Esophagus mucosa (tissue), 1 donor: ENCODE measurements at regions not wholly inside any gene's neighbourhood (a gene's known extent, or its start where the extent isn't known, plus 50 kb on each side); places are given as distances from the start of the nearest gene placed in this dataset.
"Not testable (repeated sequence)": the region's sequence is repeated elsewhere in the genome, so short reads cannot be mapped to it uniquely, and the experiment has no call there.

Experiments used
- ATAC-seq: fragments of 200-7000 bp; cut with Tn5 transposase; one replicate; pipeline ENCODE4 v1.9.1; 2020
- donor health status: DM: yes; HTN: yes; CAD: no.

DNA sequence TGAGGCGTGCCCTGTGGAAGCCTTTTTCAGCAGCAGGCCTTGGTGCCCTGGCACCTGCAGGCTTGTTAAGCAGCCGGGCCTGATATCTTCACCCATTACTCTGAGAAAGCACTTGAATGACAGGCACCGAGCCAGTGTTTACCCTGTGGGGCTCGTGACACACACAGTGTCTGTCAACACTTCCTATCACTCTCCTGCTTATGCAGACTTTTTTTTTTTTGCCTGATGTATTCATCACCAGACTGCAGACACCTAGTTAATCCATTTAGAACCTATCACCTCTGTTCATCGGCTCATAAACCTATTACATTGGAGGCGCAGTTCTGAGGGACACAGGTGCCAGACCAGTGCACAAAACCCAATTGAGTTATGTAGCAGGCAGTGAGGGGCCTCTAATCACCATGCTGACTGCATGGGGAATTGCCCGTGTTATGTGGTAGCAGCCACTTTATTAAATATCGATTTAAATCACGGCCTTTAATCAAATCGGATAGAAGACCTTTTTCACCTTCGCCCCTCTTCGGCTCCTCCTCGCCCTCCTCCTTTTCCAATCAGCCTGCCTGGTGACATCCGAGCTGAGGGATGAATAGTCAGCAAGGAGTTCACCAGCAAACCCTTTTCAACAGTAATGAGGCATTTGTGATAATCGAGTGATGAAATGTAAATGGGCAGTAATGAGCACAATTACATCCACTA lies 962.9 kb upstream of the SLC35B3 start:
- no peak for ATAC-seq

DNA sequence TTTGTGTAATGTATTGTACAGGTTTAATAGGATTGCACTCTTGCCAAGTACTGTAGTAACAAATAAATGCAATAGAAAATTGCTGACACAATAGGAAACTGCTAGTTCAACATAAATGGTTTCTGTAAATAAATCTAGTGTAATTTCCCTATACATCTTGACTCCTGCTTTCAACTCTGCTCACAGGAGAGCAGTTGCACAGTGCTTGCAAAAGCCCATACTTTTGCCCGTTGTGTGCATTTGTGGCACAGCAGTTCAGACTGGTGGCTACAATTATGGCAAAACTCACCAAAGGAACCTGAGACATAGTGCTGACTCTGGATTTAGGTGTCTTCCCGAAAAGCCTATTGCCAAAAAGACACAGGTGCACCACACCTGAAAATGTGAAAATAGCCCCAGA lies 953.3 kb upstream of the SLC35B3 start:
- ATAC-seq, result no peak

- ATAC-seq, result no peak
Observed at GRCh38 chr6:9380568-9380967, 945.2 kb upstream of the SLC35B3 start.

- ATAC-seq, result no peak
Observed at GRCh38 chr6:9373308-9373707, 938.0 kb upstream of the SLC35B3 start.

- no peak for ATAC-seq
Observed at GRCh38 chr6:9370480-9370879, 935.1 kb upstream of the SLC35B3 start.

GRCh38 chr6:9365378-9365777 lies 930.0 kb upstream of the SLC35B3 start:
- no peak for ATAC-seq

- no peak for ATAC-seq
Observed at GRCh38 chr6:9361749-9362148, 926.4 kb upstream of the SLC35B3 start.

DNA sequence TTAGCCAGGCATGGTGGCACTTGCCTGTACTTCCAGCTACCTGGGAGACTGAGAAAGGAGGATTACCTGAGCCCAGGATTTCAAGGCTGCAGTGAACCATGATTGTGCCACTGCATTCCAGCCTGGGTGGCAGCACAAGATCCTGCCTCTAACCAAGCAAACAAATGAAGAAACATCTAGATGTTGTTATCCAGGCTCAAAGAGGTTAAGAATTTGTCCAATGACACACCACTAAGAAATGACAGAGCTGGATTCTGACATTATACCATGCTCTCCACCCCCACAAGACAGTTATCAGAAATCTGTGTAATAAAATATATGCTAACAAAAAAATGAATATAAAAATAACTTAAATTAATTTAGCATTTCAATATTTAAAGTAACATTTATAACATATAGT lies 925.5 kb upstream of the SLC35B3 start:
- no peak for ATAC-seq

GRCh38 chr6:9347608-9348007 lies 912.3 kb upstream of the SLC35B3 start:
- ATAC-seq, result no peak

- no peak for ATAC-seq
Observed at GRCh38 chr6:9346923-9347322, 911.6 kb upstream of the SLC35B3 start.

GRCh38 chr6:9335431-9335830 lies 900.1 kb upstream of the SLC35B3 start:
- no peak for ATAC-seq

- no peak for ATAC-seq
Observed at GRCh38 chr6:9334979-9335378, 899.6 kb upstream of the SLC35B3 start.

DNA sequence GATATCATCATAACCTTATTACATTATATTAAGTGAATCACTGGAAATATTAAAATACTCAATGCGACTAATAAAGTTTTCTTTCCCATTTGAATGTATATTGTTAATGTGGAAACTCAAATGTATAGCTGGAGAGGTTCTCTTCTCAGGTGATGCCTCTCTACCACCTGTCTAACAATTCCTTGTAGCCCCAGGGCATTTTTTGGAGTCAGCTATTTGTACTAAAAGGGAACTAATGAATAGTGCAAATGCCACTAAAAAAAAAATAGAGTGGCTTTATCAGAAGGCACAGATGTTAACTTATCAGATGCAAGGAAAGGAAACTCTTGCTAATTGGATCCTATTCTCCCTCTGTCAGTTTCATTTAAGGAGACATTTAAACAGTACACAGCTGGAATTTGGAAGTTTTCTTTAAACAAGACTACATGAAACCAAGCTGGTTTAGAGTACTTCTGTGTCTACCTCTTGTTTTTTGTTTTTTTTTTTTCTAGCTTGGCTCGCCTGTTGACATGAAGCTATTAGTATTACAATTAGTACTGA lies 897.0 kb upstream of the SLC35B3 start:
- ATAC-seq, result no peak

- no peak for ATAC-seq
Observed at GRCh38 chr6:9316831-9317230, 881.5 kb upstream of the SLC35B3 start.

DNA sequence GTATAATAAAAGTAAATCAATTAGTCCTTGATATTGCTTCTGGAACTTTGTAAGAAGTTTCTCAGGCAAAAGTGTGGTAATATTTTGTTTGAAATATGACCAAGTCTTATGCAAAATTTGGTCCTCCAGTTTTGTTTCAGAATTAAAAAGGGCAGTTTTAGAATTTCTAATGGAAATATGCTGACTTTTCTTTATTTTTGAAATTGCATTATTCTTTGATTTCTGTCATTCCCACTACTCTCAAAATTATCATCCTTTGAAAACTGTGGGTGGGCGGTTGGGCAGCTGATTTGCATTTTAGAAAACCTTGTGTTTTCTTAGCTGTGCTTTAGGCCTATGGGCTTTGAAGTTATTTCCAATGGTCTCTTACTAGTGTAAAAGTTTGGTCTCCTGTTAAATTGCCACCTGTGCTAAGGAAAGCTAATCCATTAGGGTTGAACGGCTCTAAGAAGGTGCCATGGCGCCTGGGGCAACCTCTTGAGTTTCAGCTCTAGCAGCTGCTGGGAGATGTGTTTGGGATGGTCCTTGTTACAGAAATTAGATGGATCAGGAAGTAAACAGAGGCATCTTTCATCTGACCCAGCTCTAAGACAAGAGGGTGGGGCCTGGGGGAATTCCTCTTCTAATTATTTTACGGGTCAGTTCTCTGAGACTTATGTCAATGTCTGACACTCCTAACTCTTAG lies 880.8 kb upstream of the SLC35B3 start:
- no peak for ATAC-seq

DNA sequence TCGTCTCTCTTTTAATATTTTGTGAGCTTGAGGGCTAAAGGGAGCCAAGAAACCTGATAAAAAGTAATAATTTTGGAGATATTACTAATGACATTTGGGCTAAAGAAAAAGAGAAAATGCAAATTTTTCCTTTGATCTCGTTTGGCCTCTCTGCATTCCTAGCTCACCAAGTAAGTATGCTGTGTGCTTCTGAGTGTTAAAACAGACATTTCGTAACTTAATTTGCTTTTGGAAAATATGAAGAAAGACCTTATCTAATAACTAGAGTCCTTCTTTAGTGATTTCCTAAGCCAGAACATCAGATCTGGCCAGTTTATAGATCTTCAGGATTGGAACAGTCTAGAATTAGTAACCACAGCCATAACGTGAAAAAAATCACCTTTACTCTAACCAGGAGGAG lies 872.9 kb upstream of the SLC35B3 start:
- ATAC-seq, result no peak

DNA sequence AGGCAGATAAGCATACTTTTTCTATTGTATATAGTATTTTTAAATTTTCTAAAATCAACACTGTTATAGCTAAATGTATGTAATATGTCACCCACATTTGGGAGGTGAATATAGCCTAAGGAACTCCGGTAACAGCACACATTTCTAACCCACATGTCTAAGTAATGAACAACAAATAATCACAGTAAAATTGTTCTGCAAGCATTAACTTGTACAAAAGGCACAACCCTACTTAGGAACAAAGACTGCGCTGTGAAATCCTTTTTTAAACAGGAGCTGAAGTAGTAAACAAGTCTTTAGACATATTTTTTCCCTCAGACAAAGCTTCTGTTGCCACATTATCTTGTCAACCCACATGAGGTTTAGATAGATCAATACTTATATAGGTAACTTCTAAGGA lies 872.4 kb upstream of the SLC35B3 start:
- no peak for ATAC-seq

GRCh38 chr6:9307187-9307586 lies 871.8 kb upstream of the SLC35B3 start:
- ATAC-seq, result no peak

GRCh38 chr6:9295644-9296043 lies 860.3 kb upstream of the SLC35B3 start:
- no peak for ATAC-seq

GRCh38 chr6:9292975-9293374 lies 857.6 kb upstream of the SLC35B3 start:
- no peak for ATAC-seq

DNA sequence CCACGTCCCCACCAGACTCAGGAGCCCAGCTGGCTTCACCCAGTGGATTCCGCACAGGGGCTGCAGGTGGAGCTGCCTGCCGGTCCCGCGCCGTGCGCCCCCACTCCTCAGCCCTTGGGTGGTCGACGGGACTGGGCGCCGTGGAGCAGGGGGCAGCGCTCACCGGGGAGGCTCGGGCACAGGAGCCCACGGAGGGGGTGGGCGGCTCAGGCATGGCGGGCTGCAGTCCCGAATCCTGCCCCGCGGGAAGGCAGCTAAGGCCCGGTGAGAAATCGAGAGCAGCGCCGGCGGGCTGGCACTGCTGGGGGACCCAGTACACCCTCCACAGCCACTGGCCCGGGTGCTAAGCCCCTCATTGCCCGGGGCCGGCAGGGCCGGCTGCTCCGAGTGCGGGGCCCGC lies 855.0 kb upstream of the SLC35B3 start:
- not testable (repeated sequence) for ATAC-seq

- no peak for ATAC-seq
Observed at GRCh38 chr6:9272671-9273070, 837.3 kb upstream of the SLC35B3 start.

DNA sequence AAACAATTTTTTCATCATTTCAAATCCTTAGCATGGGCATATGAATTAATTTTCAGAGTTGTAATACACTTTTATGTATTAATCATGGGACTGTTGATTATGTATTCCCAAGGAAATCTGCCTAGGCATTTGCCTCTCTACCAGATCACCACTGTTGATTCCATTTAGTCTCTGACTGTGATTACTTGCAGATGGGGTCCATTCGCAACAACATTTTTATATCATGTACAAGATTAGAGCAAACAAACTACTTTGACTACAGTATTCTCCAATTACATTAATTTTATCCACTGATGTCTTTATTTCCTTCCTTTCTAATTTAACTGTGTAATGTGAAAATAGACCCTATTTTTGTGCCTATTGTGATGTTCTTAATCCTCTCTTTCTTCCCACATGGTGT lies 831.4 kb upstream of the SLC35B3 start:
- ATAC-seq, result no peak

GRCh38 chr6:9257215-9257614 lies 821.9 kb upstream of the SLC35B3 start:
- no peak for ATAC-seq
